ENCODE measurements at regions not wholly inside any gene's neighbourhood (a gene's known extent, or its start where the extent isn't known, plus 50 kb on each side); places are given as distances from the start of the nearest gene placed in this dataset.

DNA sequence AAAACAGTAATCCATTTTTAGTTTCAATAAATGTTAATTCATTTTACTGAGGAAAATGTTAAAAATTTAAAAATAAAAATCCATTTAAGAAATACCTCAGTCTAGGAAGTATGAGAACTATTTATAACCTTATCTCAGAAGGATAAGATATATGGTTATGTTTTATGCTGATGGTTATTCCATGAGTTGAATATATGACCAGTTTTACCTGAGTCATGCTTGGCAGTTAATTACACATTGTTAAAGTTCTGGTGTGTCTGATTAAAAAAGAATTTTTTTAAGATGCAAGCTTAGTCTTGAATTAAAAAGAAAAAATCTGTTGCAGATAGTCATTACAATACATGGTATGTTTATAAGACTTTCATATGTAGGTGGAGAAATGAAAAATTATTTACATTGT lies 191.7 kb downstream of the ARL4A start:
- TF ChIP-seq, protein P1, sequence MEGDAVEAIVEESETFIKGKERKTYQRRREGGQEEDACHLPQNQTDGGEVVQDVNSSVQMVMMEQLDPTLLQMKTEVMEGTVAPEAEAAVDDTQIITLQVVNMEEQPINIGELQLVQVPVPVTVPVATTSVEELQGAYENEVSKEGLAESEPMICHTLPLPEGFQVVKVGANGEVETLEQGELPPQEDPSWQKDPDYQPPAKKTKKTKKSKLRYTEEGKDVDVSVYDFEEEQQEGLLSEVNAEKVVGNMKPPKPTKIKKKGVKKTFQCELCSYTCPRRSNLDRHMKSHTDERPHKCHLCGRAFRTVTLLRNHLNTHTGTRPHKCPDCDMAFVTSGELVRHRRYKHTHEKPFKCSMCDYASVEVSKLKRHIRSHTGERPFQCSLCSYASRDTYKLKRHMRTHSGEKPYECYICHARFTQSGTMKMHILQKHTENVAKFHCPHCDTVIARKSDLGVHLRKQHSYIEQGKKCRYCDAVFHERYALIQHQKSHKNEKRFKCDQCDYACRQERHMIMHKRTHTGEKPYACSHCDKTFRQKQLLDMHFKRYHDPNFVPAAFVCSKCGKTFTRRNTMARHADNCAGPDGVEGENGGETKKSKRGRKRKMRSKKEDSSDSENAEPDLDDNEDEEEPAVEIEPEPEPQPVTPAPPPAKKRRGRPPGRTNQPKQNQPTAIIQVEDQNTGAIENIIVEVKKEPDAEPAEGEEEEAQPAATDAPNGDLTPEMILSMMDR (IDR thresholded peaks at IDR 0.05; ENCODE audit: low read depth, low read length): no peak
- no peak overlapping the region for H3K4me3 ChIP-seq (ENCODE audit: low read depth, low read length)
- in situ Hi-C loops (cut with HindIII; ENCODE audit: low sequenced_read_pairs): no loop called here
- no peak for DNase-seq (ENCODE audit: low read depth, low spot score)

DNA sequence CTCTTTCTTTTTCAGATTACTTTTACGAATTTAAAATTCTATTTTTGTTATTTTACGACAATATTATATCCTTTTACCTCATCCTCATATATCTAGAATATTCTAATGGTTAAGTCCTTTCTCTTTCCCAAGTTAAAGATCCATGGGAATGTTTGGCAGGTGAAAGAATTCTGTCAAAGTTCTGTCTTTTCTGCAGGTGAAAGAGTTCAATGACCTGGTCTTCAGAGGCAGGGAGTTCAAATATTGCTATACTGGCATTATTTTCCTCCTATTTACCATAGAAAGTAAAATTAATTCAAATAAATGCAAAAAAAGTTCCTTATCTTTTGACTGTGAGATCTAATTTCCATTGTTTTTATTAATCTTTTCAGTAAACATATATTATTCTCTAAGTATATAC lies 194.3 kb downstream of the ARL4A start:
- DNase-seq (ENCODE audit: low read depth, low spot score): no peak
- in situ Hi-C loops (cut with HindIII; ENCODE audit: low sequenced_read_pairs): no loop called here
- H3K4me3 ChIP-seq (ENCODE audit: low read depth, low read length): no peak overlapping the region
- TF ChIP-seq, protein P1 (IDR thresholded peaks at IDR 0.05; ENCODE audit: low read depth, low read length): no peak

DNA sequence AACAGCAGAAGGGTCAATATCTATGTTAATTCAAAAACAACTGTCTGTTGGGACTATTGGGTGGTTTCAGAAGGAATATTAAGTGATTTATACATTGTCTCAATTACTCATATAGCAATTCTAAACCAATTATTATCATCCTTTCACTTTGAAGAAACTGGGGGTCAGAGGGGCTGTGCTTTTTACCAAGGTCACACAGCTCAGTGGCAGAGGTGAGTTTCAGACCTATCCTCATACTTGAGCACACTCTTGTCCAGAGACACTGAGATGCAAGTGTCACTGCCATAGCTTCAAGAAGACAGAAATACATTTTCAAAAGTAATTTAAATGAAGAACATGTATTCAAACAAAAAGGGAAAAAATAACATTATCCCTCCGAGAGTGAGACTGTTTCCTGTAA lies 195.3 kb downstream of the ARL4A start:
- no peak for DNase-seq (ENCODE audit: low read depth, low spot score)
- in situ Hi-C loops (cut with HindIII; ENCODE audit: low sequenced_read_pairs): no loop called here
- H3K4me3 ChIP-seq (ENCODE audit: low read depth, low read length): no peak overlapping the region
- TF ChIP-seq, protein P1 (IDR thresholded peaks at IDR 0.05; ENCODE audit: low read depth, low read length): no peak

DNA sequence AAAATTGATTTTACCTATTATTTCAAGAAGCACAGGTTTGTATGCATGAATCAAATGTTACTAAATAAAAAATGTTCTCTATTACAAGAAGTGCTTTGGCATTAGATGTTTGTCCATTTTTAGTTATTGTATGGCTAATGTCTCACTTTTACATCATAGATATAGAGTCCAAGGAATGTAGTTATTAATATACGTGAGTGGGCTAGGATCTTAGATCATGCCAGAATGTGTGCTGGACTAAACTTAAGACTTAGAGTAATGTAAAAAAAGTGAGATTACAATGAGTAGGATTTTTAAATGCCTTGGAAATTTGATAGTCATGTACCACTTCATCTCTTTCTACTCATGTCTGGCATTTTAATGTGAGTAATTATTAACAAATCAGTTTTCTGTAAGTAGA lies 196.6 kb downstream of the ARL4A start:
- TF ChIP-seq, protein P1 (IDR thresholded peaks at IDR 0.05; ENCODE audit: low read depth, low read length): no peak
- in situ Hi-C loops (cut with HindIII; ENCODE audit: low sequenced_read_pairs): no loop called here
- DNase-seq (ENCODE audit: low read depth, low spot score): peak; percentile 15
- no peak overlapping the region for H3K4me3 ChIP-seq (ENCODE audit: low read depth, low read length)

DNA sequence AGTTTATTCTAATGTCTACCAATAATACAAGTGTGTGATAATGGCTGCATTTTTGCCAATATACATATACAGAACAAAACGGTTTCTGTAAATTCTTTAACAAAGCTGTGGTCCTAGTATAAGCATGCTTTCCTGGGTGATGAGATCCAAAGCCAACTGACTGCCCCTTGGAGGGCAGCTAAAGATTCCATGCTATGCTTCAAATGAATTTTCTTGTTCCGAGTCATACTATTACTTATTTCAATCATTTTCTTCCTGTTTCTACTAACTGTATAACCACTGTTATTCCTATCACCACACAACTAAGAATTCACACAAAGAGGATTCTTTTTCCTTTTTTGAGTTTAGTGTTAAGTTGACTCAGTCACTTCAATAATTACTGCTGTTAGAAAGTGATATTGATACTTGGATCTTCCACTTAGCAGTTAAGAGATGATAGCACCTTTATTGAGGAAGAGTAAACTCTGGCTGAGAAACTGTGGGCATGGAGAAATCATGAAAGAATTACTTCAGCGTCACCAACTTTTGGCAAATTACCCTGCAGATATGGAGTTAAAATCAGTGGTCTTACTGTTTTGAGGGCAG lies 197.5 kb downstream of the ARL4A start:
- H3K4me3 ChIP-seq (ENCODE audit: low read depth, low read length): no peak overlapping the region
- peak; percentile 41 for DNase-seq (ENCODE audit: low read depth, low spot score)
- in situ Hi-C loops (cut with HindIII; ENCODE audit: low sequenced_read_pairs): no loop called here
- TF ChIP-seq, protein P1 (IDR thresholded peaks at IDR 0.05; ENCODE audit: low read depth, low read length): no peak

DNA sequence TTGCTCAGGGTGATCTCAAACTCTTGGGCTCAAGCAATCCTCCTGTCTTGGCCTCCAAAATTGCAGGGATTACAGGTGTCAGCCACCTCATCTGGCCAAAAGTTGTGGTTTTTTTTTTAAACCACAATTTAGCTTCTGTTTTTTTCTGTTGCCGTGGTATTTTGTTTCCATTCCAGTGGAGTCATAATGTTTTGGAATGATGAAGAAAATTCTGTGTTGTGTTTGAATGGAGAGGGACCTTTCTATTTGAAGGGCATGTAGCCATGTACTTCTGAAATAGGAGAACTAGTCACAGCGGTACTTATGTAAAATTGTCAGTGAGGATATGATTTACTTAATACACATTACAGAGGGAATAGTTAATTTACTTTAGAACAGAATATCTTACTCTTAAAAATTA lies 201.3 kb downstream of the ARL4A start:
- H3K4me3 ChIP-seq (ENCODE audit: low read depth, low read length): no peak overlapping the region
- in situ Hi-C loops (cut with HindIII; ENCODE audit: low sequenced_read_pairs): no loop called here
- peak; percentile 73 for DNase-seq (ENCODE audit: low read depth, low spot score)
- TF ChIP-seq, protein P1 (IDR thresholded peaks at IDR 0.05; ENCODE audit: low read depth, low read length): no peak

DNA sequence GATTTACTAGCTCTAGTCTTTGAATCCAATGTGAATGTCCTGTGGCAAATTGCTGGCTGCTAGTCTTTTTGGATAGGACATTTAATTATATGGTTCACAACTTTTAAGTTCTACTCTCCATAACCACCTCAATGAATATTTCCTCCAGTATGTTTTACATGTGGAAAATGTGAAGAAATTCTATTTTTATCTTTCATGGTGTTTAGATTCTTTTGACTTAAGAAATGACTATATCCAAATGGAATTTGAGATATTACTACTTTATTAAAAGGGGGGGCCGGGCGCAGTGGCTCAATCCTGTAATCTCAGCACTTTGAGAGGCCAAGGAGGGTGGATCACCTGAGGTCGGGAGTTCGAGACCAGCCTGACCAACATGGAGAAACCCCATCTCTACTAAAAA lies 202.0 kb downstream of the ARL4A start:
- DNase-seq (ENCODE audit: low read depth, low spot score): peak; percentile 35
- TF ChIP-seq, protein P1 (IDR thresholded peaks at IDR 0.05; ENCODE audit: low read depth, low read length): no peak
- in situ Hi-C loops (cut with HindIII; ENCODE audit: low sequenced_read_pairs): no loop called here
- no peak overlapping the region for H3K4me3 ChIP-seq (ENCODE audit: low read depth, low read length)
